Small intestine (tissue), 7 donors: ENCODE measurements at regions not wholly inside any gene's neighbourhood (a gene's known extent, or its start where the extent isn't known, plus 50 kb on each side); places are given as distances from the start of the nearest gene placed in this dataset.

Experiments
- DNase-seq, 2 donors: peaks; one replicate each; pipeline versions ENCODE4 v3.0.0 to v3.0.0-alpha.2; 2013
- FAIRE-seq: peaks from 2 replicates; lab custom pipeline; 2012; peaks lifted over from hg19 to GRCh38; lab: Jason Lieb, UNC
- H3K27ac ChIP-seq, 3 donors: one replicate each; pipeline ENCODE4 v1.5.1; 2013; ENCODE audit warnings: low read length in 2 of 3, mild to moderate bottlenecking in 2 of 3, control low read depth in 1 of 3, inconsistent platforms in 1 of 3, low read depth in 1 of 3, moderate library complexity in 1 of 3
- H3K27me3 ChIP-seq, 3 donors: one replicate each; pipeline ENCODE4 v1.6.1; 2013; ENCODE audit warnings: low read length in 3 of 3, inconsistent platforms in 1 of 3; ENCODE audit not compliant: control insufficient read depth in 3 of 3, insufficient read depth in 3 of 3
- H3K36me3 ChIP-seq, 3 donors: one replicate each; pipeline ENCODE4 v1.6.1; 2013; ENCODE audit warnings: low read length in 3 of 3, inconsistent platforms in 1 of 3, low read depth in 1 of 3, mild to moderate bottlenecking in 1 of 3, moderate library complexity in 1 of 3; ENCODE audit not compliant: control insufficient read depth in 3 of 3, insufficient read depth in 2 of 3
- H3K4me1 ChIP-seq, 3 donors: one replicate each; pipeline ENCODE4 v1.6.1; 2013; ENCODE audit warnings: low read length in 2 of 3, inconsistent platforms in 1 of 3, low read depth in 1 of 3, mild to moderate bottlenecking in 1 of 3, moderate library complexity in 1 of 3; ENCODE audit not compliant: control insufficient read depth in 3 of 3, insufficient read depth in 2 of 3
- H3K4me3 ChIP-seq, 3 donors: one replicate each; pipeline ENCODE4 v1.5.1; 2013; ENCODE audit warnings: low read length in 3 of 3, control low read depth in 1 of 3, inconsistent platforms in 1 of 3, low read depth in 1 of 3, mild to moderate bottlenecking in 1 of 3, moderate library complexity in 1 of 3
- H3K9me3 ChIP-seq, 2 donors: one replicate each; pipeline ENCODE4 v1.6.1; 2013; ENCODE audit warnings: low read depth in 1 of 2, low read length in 1 of 2; ENCODE audit not compliant: control insufficient read depth in 2 of 2, insufficient read depth in 1 of 2
- WGBS, 3 donors: extraction: QIAGEN DNeasy Blood & Tissue Kit; methylation state at CpG; one replicate each; pipeline ENCODE4 v1.1.7; 2013; 5-methylcytosine and 5-hydroxymethylcytosine counted together
- donor health status: healthy with polysubstance abuse.
- donor health status: control.
- donor health status: control.
- donor health status: Bipolar disorder and iron deficiency.
- donor health status: healthy.

DNA sequence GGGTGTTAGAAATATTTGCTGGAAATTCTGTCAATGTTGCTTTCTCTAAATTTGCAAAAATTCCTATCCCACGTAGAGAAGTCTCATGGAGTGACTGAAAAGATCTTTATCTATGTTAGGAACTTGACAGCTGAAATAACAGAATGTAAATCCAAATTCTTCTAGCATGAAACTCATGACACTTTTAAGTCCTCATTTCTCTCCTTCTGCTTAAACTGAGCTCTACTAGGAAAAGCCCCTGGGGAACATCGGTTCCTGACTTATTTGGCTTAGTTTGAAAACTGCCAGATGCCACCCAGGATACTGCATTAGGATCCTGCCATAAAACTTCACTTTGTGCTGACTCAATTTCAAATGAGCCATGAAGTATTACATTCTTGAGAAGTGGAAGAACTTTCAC lies 426.0 kb downstream of the GALC start:
- Histone ChIP-seq H3K36me3 (no peaks in the 10 kb centered on the region), H3K27me3 (no peaks in the 10 kb centered on the region), H3K9me3 (peaks cover 2 to 7% of the 10 kb centered on the region in 2 donors), H3K4me3 (no peak overlapping the region), H3K27ac (no peak overlapping the region), H3K4me1 (no peaks in the 10 kb centered on the region)
- FAIRE-seq (no peak), DNase-seq (no peak)
- 21 to 22% (median 22%) methylated on average over 2 of the region's 2 CpGs for WGBS, 3 donors

GRCh38 chr14:87547536-87547935 lies 445.4 kb downstream of the GALC start:
- FAIRE-seq (no peak), DNase-seq (no peak)
- WGBS, 3 donors: 71 to 78% (median 78%) methylated on average over 5 of the region's 5 CpGs
- Histone ChIP-seq H3K9me3 (peaks cover 0 to 2% of the 10 kb centered on the region in 2 donors), H3K36me3 (no peaks in the 10 kb centered on the region), H3K27me3 (no peaks in the 10 kb centered on the region), H3K27ac (no peak overlapping the region), H3K4me1 (no peaks in the 10 kb centered on the region), H3K4me3 (no peak overlapping the region)

DNA sequence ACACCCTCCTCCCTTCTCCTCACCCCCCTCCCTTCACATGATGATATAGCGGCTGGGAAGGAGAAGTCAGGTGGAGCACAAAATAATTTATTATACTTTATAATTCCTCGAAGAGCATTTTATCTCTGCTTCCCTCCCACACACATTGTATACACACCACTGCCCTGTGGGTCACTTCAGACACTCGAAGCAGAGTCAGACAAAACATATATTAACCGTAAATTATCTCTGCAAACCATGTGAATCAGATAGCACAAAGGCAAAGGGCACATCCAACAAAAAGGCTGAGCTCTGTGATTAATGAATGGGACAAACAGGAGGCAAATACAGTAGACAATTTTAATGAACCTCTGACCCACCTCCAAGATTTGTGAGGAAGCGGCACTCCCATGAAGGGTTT lies 450.7 kb downstream of the GALC start:
- Histone ChIP-seq H3K4me3 (no peak overlapping the region), H3K27ac (no peak overlapping the region), H3K27me3 (no peaks in the 10 kb centered on the region), H3K36me3 (no peaks in the 10 kb centered on the region), H3K4me1 (no peaks in the 10 kb centered on the region), H3K9me3 (peaks cover 0 to 3% of the 10 kb centered on the region in 2 donors)
- FAIRE-seq (no peak), DNase-seq (no peak)
- WGBS, 3 donors: 30 to 47% (median 47%) methylated on average over 5 of the region's 5 CpGs

- no peaks in the 10 kb centered on the region for H3K27me3 ChIP-seq
- FAIRE-seq (no peak), DNase-seq (no peak)
- H3K4me1 ChIP-seq: no peaks in the 10 kb centered on the region
- H3K36me3 ChIP-seq: no peaks in the 10 kb centered on the region
- 53 to 60% (median 58%) methylated on average over 2 of the region's 2 CpGs for WGBS, 3 donors
- H3K27ac ChIP-seq: no peak overlapping the region
- peaks cover 0 to 3% of the 10 kb centered on the region in 2 donors for H3K9me3 ChIP-seq
- H3K4me3 ChIP-seq: no peak overlapping the region
These were observed 452.6 kb downstream of the GALC start for GRCh38 chr14:87540339-87540738.

DNA sequence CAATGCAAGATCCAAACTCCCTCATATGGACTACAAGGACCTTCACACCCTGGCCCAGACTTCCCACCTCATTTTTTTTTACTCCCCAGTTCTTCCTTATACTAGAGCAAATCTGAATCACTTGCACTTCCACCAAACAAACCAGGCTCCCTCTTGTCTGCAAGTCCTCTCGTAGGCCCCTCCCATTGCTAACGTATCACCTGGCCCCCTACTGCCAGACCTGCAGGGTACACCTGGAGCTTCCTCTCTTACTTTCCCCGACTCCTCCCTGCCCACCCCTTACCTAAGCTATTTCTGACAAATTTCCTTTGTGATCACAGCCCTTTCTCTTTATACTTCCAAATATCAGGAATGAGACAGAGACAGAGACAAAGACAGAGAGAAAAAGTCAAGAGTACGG lies 463.9 kb downstream of the GALC start:
- DNase-seq (no peak), FAIRE-seq (no peak)
- H3K27ac ChIP-seq: no peak overlapping the region
- H3K9me3 ChIP-seq: peaks cover 0 to 2% of the 10 kb centered on the region in 2 donors
- H3K4me3 ChIP-seq: no peak overlapping the region
- 32 to 52% (median 34%) methylated on average over 4 of the region's 4 CpGs for WGBS, 3 donors
- H3K36me3 ChIP-seq: no peaks in the 10 kb centered on the region
- no peaks in the 10 kb centered on the region for H3K27me3 ChIP-seq
- H3K4me1 ChIP-seq: no peaks in the 10 kb centered on the region

- WGBS, 3 donors: 69 to 72% (median 72%) methylated on average over 4 of the region's 4 CpGs
- Histone ChIP-seq H3K27ac (no peak overlapping the region), H3K36me3 (no peaks in the 10 kb centered on the region), H3K27me3 (no peaks in the 10 kb centered on the region), H3K4me3 (no peak overlapping the region), H3K4me1 (no peaks in the 10 kb centered on the region), H3K9me3 (peaks cover 0 to 2% of the 10 kb centered on the region in 2 donors)
- FAIRE-seq: no peak
- DNase-seq: no peak
These were observed 466.3 kb downstream of the GALC start for GRCh38 chr14:87526731-87527130.

DNA sequence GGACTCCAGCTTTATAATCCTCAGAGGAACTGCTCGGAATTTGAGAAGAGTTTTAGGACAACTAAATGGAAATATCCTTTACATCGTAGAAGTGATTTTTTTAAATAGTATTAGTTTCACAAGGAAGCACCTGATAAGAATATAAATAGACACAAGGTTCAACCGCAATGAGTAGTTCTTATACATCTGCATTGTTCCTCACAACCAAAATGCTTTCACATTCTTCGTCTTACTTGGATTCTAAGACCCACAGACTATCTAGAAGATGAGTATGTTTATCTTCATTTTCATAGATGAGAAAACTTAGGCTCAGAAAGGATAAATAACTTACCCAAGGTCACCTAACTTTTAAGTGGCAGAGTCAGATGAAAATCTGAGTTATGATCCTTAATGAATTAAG lies 469.0 kb downstream of the GALC start:
- Histone ChIP-seq H3K4me3 (no peak overlapping the region), H3K4me1 (no peaks in the 10 kb centered on the region), H3K36me3 (no peaks in the 10 kb centered on the region), H3K27ac (no peak overlapping the region), H3K9me3 (peaks cover 0 to 2% of the 10 kb centered on the region in 2 donors), H3K27me3 (no peaks in the 10 kb centered on the region)
- 80 to 87% (median 81%) methylated on average over 4 of the region's 4 CpGs for WGBS, 3 donors
- no peak for DNase-seq
- no peak for FAIRE-seq

GRCh38 chr14:87522575-87522974 lies 470.4 kb downstream of the GALC start:
- Histone ChIP-seq H3K27ac (no peak overlapping the region), H3K27me3 (no peaks in the 10 kb centered on the region), H3K4me1 (no peaks in the 10 kb centered on the region), H3K4me3 (no peak overlapping the region), H3K36me3 (no peaks in the 10 kb centered on the region), H3K9me3 (peaks cover 0 to 2% of the 10 kb centered on the region in 2 donors)
- FAIRE-seq (no peak), DNase-seq (no peak)
- 0 to 4% (median 0%) methylated on average over 1 of the region's 1 CpG for WGBS, 3 donors

DNA sequence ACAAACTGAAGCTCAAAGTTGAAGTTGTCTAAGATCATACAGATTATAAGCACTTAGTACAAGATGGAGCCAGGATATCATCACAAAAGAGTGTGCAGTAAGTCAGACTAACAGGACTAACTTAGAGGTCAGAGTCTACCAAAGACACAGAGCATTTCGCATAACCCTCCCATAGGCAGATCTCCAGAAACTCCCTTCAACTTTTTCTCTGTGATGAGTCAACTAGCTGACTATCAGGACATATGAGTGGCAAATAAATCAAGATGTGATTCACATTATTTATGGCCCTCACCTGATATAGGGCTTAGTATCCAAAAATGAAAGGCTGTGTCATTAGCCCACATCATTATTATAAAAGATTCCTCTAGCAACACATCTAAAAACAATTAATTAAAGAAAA lies 484.6 kb downstream of the GALC start:
- Histone ChIP-seq H3K27me3 (no peaks in the 10 kb centered on the region), H3K4me3 (no peak overlapping the region), H3K27ac (no peak overlapping the region), H3K36me3 (no peaks in the 10 kb centered on the region), H3K9me3 (no peaks in the 10 kb centered on the region), H3K4me1 (no peaks in the 10 kb centered on the region)
- no peak for FAIRE-seq
- no peak for DNase-seq
- 41 to 97% (median 92%) methylated on average over 1 of the region's 1 CpG for WGBS, 3 donors
